ENCODE measurements at regions not wholly inside any gene's neighbourhood (a gene's known extent, or its start where the extent isn't known, plus 50 kb on each side); places are given as distances from the start of the nearest gene placed in this dataset.

DNA sequence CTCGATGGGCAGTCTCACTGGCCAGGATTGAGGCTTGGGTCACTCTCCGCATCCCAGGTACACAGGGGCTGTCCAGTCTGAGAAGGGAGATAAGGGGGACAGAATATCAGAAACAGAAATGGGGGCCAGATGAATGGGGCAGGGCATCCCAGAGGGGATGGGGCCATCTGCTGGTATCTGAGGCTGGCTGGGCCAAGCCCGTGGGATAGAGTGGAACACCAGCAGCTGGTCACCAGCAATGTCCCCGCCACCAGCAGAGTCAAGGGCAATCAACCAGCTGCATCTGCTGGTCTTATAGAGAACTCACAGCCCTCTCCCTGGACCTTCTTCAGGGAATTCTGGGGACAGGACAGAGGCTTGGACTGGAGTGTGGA, 128.8 kb upstream of the HAAO start:
- TF ChIP-seq, protein P1, sequence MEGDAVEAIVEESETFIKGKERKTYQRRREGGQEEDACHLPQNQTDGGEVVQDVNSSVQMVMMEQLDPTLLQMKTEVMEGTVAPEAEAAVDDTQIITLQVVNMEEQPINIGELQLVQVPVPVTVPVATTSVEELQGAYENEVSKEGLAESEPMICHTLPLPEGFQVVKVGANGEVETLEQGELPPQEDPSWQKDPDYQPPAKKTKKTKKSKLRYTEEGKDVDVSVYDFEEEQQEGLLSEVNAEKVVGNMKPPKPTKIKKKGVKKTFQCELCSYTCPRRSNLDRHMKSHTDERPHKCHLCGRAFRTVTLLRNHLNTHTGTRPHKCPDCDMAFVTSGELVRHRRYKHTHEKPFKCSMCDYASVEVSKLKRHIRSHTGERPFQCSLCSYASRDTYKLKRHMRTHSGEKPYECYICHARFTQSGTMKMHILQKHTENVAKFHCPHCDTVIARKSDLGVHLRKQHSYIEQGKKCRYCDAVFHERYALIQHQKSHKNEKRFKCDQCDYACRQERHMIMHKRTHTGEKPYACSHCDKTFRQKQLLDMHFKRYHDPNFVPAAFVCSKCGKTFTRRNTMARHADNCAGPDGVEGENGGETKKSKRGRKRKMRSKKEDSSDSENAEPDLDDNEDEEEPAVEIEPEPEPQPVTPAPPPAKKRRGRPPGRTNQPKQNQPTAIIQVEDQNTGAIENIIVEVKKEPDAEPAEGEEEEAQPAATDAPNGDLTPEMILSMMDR (IDR thresholded peaks at IDR 0.05; ENCODE audit: low read depth, low read length, missing input control): no peak
- TF ChIP-seq, protein P2, sequence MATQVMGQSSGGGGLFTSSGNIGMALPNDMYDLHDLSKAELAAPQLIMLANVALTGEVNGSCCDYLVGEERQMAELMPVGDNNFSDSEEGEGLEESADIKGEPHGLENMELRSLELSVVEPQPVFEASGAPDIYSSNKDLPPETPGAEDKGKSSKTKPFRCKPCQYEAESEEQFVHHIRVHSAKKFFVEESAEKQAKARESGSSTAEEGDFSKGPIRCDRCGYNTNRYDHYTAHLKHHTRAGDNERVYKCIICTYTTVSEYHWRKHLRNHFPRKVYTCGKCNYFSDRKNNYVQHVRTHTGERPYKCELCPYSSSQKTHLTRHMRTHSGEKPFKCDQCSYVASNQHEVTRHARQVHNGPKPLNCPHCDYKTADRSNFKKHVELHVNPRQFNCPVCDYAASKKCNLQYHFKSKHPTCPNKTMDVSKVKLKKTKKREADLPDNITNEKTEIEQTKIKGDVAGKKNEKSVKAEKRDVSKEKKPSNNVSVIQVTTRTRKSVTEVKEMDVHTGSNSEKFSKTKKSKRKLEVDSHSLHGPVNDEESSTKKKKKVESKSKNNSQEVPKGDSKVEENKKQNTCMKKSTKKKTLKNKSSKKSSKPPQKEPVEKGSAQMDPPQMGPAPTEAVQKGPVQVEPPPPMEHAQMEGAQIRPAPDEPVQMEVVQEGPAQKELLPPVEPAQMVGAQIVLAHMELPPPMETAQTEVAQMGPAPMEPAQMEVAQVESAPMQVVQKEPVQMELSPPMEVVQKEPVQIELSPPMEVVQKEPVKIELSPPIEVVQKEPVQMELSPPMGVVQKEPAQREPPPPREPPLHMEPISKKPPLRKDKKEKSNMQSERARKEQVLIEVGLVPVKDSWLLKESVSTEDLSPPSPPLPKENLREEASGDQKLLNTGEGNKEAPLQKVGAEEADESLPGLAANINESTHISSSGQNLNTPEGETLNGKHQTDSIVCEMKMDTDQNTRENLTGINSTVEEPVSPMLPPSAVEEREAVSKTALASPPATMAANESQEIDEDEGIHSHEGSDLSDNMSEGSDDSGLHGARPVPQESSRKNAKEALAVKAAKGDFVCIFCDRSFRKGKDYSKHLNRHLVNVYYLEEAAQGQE (IDR thresholded peaks at IDR 0.05): no peak
- TF ChIP-seq TAF1 (conservative IDR thresholded peaks at IDR 0.05): no peak
- no peak for TF ChIP-seq SP1 (IDR thresholded peaks at IDR 0.05)
- TF ChIP-seq, protein P3, sequence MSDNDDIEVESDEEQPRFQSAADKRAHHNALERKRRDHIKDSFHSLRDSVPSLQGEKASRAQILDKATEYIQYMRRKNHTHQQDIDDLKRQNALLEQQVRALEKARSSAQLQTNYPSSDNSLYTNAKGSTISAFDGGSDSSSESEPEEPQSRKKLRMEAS (IDR thresholded peaks at IDR 0.05): no peak
- TF ChIP-seq RAD21 (IDR thresholded peaks at IDR 0.05): no peak
- TF ChIP-seq YY1 (IDR thresholded peaks at IDR 0.05): no peak
- no peak for TF ChIP-seq EGR1 (IDR thresholded peaks at IDR 0.05; ENCODE audit: low read depth in 2 of 2)
- TF ChIP-seq FOXA1 (IDR thresholded peaks at IDR 0.05): no peak
- no peak for TF ChIP-seq GABPA (IDR thresholded peaks at IDR 0.05 in 1 of 2, conservative IDR thresholded peaks at IDR 0.05 in 1 of 2)
- no peak for TF ChIP-seq JUND (IDR thresholded peaks at IDR 0.05)
- TF ChIP-seq, protein P4, sequence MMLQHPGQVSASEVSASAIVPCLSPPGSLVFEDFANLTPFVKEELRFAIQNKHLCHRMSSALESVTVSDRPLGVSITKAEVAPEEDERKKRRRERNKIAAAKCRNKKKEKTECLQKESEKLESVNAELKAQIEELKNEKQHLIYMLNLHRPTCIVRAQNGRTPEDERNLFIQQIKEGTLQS (IDR thresholded peaks at IDR 0.05): no peak
- TF ChIP-seq RXRA (IDR thresholded peaks at IDR 0.05): no peak

All from liver (tissue), 3 donors.